B cell (primary cell): ENCODE measurements at regions not wholly inside any gene's neighbourhood (a gene's known extent, or its start where the extent isn't known, plus 50 kb on each side); places are given as distances from the start of the nearest gene placed in this dataset.

ENCODE experiments used
- EZH2 ChIP-seq: IDR thresholded peaks from 2 replicates; pipeline ENCODE4 v1.6.1; 2012; ENCODE audit warnings: borderline replicate concordance, low read depth, mild to moderate bottlenecking, moderate library complexity, low read length; ENCODE audit not compliant: insufficient read depth, poor library complexity, severe bottlenecking
- TF ChIP-seq, protein P1 (sequence below): fragments of 200-600 bp; IDR thresholded peaks from one replicate; pipeline ENCODE4 v1.8.0; 2022; ENCODE audit warnings: antibody characterized with exemption, mild to moderate bottlenecking

DNA sequence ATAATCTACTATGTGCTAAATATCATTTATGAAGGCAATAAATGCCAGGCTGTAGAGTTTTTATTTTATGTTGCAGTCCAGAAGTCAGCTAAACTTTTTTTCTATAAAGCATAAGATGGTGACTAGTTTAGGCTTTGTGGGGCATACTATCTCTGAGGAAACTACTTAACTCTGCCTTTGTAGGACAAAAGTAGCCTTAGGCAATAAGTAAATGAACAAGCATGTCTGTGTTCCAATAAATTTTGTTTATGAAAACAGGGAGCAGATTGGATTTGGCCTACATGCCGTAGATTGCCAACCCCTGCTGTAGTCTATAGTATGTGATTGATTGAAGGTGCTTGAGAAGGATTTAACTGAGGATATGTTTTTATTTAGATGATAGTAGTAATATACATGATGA is 502.5 kb upstream of the NAALADL2 start:
- TF ChIP-seq, protein P1, sequence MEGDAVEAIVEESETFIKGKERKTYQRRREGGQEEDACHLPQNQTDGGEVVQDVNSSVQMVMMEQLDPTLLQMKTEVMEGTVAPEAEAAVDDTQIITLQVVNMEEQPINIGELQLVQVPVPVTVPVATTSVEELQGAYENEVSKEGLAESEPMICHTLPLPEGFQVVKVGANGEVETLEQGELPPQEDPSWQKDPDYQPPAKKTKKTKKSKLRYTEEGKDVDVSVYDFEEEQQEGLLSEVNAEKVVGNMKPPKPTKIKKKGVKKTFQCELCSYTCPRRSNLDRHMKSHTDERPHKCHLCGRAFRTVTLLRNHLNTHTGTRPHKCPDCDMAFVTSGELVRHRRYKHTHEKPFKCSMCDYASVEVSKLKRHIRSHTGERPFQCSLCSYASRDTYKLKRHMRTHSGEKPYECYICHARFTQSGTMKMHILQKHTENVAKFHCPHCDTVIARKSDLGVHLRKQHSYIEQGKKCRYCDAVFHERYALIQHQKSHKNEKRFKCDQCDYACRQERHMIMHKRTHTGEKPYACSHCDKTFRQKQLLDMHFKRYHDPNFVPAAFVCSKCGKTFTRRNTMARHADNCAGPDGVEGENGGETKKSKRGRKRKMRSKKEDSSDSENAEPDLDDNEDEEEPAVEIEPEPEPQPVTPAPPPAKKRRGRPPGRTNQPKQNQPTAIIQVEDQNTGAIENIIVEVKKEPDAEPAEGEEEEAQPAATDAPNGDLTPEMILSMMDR: no peak
- TF ChIP-seq EZH2: no peak
